ENCODE measurements at regions not wholly inside any gene's neighbourhood (a gene's known extent, or its start where the extent isn't known, plus 50 kb on each side); places are given as distances from the start of the nearest gene placed in this dataset.

GRCh38 chr4:163620738-163621137, 126.2 kb downstream of the TMA16 start:
- no peak for TF ChIP-seq CTCF (IDR thresholded peaks at IDR 0.05; ENCODE audit: low read depth, low read length)
- Histone ChIP-seq H3K27ac (no peak overlapping the region), H3K4me1 (ENCODE audit: low read depth) (no peaks in the 10 kb centered on the region), H3K4me3 (no peak overlapping the region), H3K27me3 (no peaks in the 10 kb centered on the region), H3K36me3 (no peaks in the 10 kb centered on the region), H3K9me3 (ENCODE audit: low read depth) (no peaks in the 10 kb centered on the region)
- no peak for DNase-seq (ENCODE audit: low read depth in 1 of 2, low spot score in 1 of 2)

- Histone ChIP-seq H3K27me3 (no peaks in the 10 kb centered on the region), H3K9me3 (ENCODE audit: low read depth) (no peaks in the 10 kb centered on the region), H3K36me3 (no peaks in the 10 kb centered on the region), H3K4me1 (ENCODE audit: low read depth) (no peaks in the 10 kb centered on the region), H3K27ac (no peak overlapping the region), H3K4me3 (no peak overlapping the region)
- TF ChIP-seq CTCF (IDR thresholded peaks at IDR 0.05; ENCODE audit: low read depth, low read length) = no peak
- DNase-seq (ENCODE audit: low read depth in 1 of 2, low spot score in 1 of 2) = no peak
Observed at GRCh38 chr4:163621821-163622220, 127.3 kb downstream of the TMA16 start.

GRCh38 chr4:163622379-163623035, 128.0 kb downstream of the TMA16 start:
- no peak for TF ChIP-seq CTCF (IDR thresholded peaks at IDR 0.05; ENCODE audit: low read depth, low read length)
- Histone ChIP-seq H3K27ac (no peak overlapping the region), H3K4me3 (no peak overlapping the region), H3K9me3 (ENCODE audit: low read depth) (no peaks in the 10 kb centered on the region), H3K4me1 (ENCODE audit: low read depth) (no peaks in the 10 kb centered on the region), H3K36me3 (no peaks in the 10 kb centered on the region), H3K27me3 (no peaks in the 10 kb centered on the region)
- DNase-seq (ENCODE audit: low read depth in 1 of 2, low spot score in 1 of 2) = no peak

DNA sequence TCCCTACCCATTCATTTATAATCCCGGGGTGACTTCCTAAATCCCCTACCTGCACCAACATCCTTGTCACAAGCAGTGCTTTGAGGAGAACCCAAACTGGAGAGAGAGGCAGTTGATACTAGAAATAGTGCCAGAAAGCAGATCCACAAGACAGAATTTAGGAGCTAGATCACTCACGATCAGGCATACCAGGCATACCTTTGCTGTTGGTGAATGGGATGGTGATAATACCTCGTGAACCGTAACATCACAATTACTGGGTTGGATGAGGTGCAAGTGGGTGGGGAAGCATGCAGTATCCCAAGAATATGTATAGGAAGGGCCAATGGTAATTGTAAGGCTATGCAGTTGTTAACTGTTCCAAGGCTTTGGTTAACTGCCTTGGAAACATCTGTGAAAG, 129.3 kb downstream of the TMA16 start:
- no peaks in the 10 kb centered on the region for H3K36me3 ChIP-seq
- no peak for DNase-seq (ENCODE audit: low read depth in 1 of 2, low spot score in 1 of 2)
- H3K27me3 ChIP-seq = no peaks in the 10 kb centered on the region
- no peak overlapping the region for H3K27ac ChIP-seq
- no peaks in the 10 kb centered on the region for H3K4me1 ChIP-seq (ENCODE audit: low read depth)
- no peak for TF ChIP-seq CTCF (IDR thresholded peaks at IDR 0.05; ENCODE audit: low read depth, low read length)
- no peaks in the 10 kb centered on the region for H3K9me3 ChIP-seq (ENCODE audit: low read depth)
- no peak overlapping the region for H3K4me3 ChIP-seq

- DNase-seq (ENCODE audit: low read depth in 1 of 2, low spot score in 1 of 2) = no peak
- no peak for TF ChIP-seq CTCF (IDR thresholded peaks at IDR 0.05; ENCODE audit: low read depth, low read length)
- Histone ChIP-seq H3K36me3 (no peaks in the 10 kb centered on the region), H3K4me1 (ENCODE audit: low read depth) (no peaks in the 10 kb centered on the region), H3K27me3 (no peaks in the 10 kb centered on the region), H3K4me3 (no peak overlapping the region), H3K9me3 (ENCODE audit: low read depth) (no peaks in the 10 kb centered on the region), H3K27ac (no peak overlapping the region)
Observed at GRCh38 chr4:163624727-163625126, 130.2 kb downstream of the TMA16 start.
